HG03039 (cell line): ENCODE measurements at regions not wholly inside any gene's neighbourhood (a gene's known extent, or its start where the extent isn't known, plus 50 kb on each side); places are given as distances from the start of the nearest gene placed in this dataset.
A peak's percentile ranks its signal among the peaks of the same experiment; 100 is the strongest.

Source experiments
- ATAC-seq: cut with Tn5 transposase; IDR thresholded peaks from one replicate; pipeline ENCODE4 v1.9.1; 2021; ENCODE audit warnings: mild to moderate bottlenecking, moderate library complexity; ENCODE audit not compliant: unreplicated experiment

DNA sequence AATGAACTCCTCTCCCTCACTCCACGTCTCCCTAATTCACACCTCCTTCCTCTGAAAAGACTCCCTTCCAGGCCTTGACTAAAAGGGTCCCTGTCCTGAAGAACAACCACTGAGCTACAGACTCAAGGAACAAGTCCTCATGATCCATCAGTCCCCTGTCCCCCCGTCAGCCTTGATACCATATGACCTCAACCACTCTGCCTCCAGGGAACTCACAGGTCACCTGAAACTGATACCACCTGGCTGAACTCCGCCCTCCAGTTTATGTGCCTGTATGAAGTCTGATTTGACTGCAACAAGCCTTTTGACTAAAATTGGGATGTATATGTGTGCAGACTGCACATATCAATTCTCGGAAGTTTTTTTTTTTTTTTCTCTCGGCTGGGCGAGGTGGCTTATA, 88.7 kb downstream of the UGCG start:
- peak; percentile 38 for ATAC-seq

DNA sequence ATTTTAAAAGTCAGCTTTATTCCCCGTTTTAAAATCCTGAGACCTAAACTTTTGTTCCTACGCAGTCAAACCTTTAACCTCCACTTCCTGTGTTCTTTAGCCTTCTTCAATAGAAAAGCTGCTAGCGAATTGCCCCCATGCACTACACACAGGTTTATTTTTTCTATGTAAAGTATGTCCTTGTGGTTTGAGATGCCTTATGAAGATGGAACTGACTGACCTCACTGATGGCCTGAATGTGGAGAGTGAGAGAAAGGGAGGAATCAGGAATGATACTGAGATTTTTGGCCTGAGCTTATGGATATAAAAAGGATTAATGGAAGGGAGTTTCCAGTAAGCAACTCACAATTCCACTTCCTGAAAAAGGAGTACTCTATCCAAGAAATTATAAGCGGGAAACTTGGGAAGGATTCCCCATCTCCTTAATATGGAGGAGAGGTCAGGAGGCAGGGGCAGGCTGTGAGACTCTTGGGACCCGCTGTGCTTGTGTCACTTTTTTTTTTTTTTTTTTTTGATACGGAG, 89.5 kb downstream of the UGCG start:
- ATAC-seq: no peak
